Neural cell (in vitro differentiated cells): ENCODE measurements at regions not wholly inside any gene's neighbourhood (a gene's known extent, or its start where the extent isn't known, plus 50 kb on each side); places are given as distances from the start of the nearest gene placed in this dataset.

Experiments
- EP300 ChIP-seq: fragments of 450-650 bp; conservative IDR thresholded peaks from 2 replicates; pipeline ENCODE4 v1.6.1; 2014; ENCODE audit warnings: antibody characterized with exemption, mild to moderate bottlenecking, moderate library complexity; ENCODE audit not compliant: poor library complexity, severe bottlenecking
- POLR2AphosphoS5 ChIP-seq: IDR thresholded peaks from 2 replicates; pipeline ENCODE4 v1.6.1; 2012

DNA sequence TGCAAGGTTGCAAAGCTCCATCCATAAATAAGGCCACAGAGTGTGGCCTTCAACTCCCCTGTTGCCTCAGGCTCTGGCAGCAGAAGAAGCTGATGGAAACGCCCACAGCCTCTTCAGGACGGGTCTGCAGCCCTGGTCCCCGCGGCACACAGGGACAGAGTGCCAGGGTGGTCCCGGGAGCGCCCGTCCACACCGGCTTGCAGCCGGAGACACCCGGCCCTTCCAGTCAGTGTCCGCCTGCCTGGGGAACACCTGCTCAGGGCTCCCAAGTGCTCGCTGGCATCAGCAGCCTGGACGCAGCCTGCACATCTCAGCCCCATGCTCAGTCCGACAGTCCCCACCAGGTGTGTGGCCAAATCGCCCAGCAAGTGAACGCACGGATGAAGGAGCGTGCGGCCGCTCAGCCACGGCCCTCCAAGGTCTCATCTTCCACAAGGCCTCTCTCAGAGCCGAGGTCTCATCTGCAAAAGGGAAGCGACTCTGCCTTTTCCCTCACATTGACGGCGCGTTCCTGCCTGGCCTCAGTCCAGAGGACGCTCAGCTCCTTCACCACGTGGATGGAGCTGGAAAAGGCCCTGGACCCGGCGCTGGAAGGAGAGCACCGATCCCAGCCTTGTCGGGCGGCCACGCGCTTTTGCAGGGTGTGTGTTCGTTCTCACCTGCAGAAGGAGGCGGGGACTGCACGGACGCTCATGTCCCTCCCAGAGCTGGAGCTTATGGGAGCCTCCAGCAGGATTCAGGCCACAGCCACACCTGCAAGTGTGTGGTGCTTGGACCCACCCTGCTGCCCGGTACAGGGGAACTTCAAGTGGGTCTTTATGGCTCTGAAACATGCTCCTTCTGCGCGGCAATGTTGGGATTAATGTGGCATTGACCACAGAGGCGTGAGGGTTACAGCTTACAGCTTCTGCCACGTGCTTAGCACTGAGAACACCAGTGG is 180.4 kb downstream of the DLL1 start:
- TF ChIP-seq EP300 (no peak), POLR2AphosphoS5 (no peak)
